ENCODE measurements at regions not wholly inside any gene's neighbourhood (a gene's known extent, or its start where the extent isn't known, plus 50 kb on each side); places are given as distances from the start of the nearest gene placed in this dataset.

GRCh38 chr13:70662231-70662940, 554.1 kb upstream of the KLHL1 start:
- DNase-seq (ENCODE audit: low read depth, low spot score), result no peak

GRCh38 chr13:70644052-70644451, 535.8 kb upstream of the KLHL1 start:
- DNase-seq (ENCODE audit: low read depth, low spot score), result no peak

- DNase-seq (ENCODE audit: low read depth, low spot score), result no peak
Observed at GRCh38 chr13:70634893-70635292, 526.6 kb upstream of the KLHL1 start.

DNA sequence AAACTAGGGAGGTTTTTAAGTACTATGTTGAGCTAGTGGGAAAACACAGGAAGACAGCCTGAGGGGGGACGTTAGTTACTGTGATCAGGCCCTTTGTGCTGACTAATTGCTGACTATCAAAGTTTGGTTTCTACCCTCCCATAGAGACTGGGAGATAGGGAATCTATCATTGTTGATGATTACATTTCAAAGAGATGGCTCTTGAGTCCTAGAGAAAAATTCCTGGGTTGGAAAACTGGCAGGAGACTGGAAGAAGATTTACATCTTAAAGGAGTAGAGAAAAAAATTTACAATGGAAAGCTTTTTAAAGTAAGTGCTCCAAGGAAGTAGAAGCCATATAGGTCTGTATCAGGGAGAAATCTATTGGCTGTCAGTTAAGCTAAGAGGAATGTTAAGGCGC, 522.0 kb upstream of the KLHL1 start:
- no peak for DNase-seq (ENCODE audit: low read depth, low spot score)

GRCh38 chr13:70623239-70623638, 515.0 kb upstream of the KLHL1 start:
- DNase-seq (ENCODE audit: low read depth, low spot score), result no peak

GRCh38 chr13:70622796-70623195, 514.5 kb upstream of the KLHL1 start:
- no peak for DNase-seq (ENCODE audit: low read depth, low spot score)

- DNase-seq (ENCODE audit: low read depth, low spot score), result no peak
Observed at GRCh38 chr13:70619936-70620335, 511.7 kb upstream of the KLHL1 start.

- no peak for DNase-seq (ENCODE audit: low read depth, low spot score)
Observed at GRCh38 chr13:70616847-70617246, 508.6 kb upstream of the KLHL1 start.

DNA sequence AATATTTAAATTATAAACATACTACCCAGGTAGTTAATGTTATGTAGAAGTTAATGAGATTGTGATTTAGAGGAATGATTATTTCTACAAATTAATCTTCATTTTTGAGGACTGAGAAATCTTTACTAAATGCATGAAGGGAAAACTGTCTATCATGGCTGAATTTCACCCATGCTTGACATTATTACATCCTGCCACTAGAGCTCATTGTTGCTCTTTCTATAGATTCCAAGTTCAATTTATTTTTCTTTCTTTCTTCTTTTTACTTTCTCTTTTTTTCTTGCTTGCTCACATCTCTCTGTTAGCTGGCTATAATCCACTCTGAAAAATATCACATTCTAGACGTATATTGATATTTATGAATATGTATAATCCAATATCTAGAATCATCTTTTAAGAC, 505.0 kb upstream of the KLHL1 start:
- no peak for DNase-seq (ENCODE audit: low read depth, low spot score)

DNA sequence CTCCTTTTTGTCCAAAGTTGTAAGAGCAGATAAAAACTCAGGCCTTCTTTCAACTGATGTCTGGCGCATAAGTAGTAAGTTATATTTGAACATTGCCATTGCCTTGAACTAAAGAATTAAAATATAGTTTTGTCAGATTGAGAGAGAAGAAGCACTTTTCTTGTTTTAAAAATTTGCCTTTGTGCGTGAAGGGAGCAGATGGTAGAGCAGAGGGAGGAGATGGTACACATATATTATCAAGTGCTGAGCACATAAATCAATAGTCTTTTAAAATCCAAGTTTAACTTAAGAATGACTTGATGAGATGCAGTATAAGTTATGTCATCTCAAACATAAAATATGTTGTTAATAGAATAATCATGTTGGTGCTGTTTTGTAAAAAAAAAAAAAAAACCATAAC, 504.6 kb upstream of the KLHL1 start:
- DNase-seq (ENCODE audit: low read depth, low spot score), result no peak

DNA sequence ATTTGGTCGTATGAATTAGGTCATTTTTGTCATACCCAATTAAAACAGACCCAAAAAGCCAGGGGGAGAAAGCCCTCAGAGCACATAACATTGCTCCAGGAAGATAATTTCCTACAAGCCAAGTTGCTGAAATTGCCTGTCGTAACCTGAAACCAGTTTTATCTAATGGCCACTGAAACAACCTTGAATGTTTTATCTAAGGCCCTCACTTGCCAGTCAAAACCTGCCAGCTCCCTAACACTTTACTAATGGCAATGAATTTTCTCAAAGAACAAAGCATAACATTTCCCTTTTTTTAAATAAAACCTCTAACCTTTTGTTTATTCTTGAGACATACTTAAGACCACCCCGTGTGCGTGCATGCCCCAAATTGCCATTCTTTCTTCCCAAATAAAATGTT, 496.2 kb upstream of the KLHL1 start:
- DNase-seq (ENCODE audit: low read depth, low spot score), result no peak

DNA sequence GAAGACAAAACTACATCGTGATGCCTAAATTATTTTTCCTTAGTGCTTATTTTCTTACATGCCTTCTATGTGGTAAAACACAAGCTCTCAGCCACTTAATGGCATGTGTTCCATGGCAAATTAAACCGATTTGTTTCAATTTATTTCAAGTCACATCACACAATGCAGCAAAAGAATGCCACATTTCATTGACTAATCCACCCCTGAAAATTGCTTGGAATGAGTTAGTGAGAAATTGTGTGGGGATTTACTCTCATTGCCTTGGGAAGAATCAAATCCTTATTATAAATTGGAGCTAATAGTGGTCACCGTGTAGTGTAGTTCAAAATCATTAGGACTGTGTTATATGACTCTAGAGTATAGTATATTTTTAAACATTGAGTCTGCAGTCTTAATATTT, 485.5 kb upstream of the KLHL1 start:
- no peak for DNase-seq (ENCODE audit: low read depth, low spot score)

- no peak for DNase-seq (ENCODE audit: low read depth, low spot score)
Observed at GRCh38 chr13:70585109-70585508, 476.9 kb upstream of the KLHL1 start.

DNA sequence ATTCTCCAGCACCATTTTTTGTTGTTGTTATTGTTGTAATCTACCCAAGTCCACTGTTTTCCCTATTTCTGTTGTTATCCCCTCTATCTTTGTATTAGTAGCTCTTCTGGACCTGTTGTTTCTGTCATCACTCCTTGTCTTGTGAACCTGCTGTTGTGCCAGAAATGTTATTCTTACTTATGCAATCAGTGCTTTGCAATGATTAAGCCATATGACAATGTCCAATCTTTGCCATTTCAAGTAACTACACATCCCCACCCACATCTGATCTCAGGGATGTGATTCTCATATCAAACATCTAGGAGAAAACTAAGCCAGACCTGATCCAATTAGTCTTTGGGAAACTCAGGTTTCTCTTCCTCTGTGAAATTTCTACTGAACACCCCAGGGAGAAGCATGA, 472.6 kb upstream of the KLHL1 start:
- DNase-seq (ENCODE audit: low read depth, low spot score), result no peak

DNA sequence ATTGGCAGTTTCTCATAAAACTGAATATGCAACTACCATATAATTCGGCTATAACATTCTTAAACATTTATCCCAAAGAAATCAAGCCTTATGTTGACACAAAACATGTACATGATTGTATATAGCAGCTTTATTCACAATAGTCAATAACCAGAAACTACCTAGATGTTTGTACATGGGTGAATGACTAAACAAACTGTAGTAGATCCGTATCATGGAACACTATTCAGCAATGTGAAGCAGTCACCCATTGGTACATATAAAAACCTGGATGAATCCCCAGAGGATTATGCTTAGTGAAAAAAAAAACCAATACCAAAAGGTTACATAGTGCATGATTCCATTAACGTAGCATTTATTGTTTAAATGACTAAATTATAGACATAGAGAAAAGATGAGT, 471.7 kb upstream of the KLHL1 start:
- DNase-seq (ENCODE audit: low read depth, low spot score), result no peak

DNA sequence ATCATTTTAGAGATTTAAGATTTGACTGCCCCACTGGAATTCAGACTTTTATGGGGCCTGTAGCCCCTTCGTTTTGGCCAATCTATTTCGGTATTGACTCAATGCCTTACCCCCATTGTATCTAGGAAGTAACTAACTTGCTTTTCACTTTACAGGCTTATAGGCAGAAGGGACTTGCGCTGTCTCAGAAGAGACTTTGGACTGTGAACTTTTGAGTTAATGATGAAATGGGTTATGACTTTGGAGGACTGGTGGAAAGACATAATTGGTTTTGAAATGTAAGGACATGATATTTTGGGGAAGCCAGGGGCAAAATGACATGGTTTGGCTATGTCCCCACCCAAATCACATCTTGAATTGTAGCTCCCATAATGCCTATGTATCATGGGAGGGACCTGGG, 463.0 kb upstream of the KLHL1 start:
- DNase-seq (ENCODE audit: low read depth, low spot score), result no peak

- no peak for DNase-seq (ENCODE audit: low read depth, low spot score)
Observed at GRCh38 chr13:70568571-70568970, 460.3 kb upstream of the KLHL1 start.

GRCh38 chr13:70544706-70545105, 436.5 kb upstream of the KLHL1 start:
- DNase-seq (ENCODE audit: low read depth, low spot score), result no peak

DNA sequence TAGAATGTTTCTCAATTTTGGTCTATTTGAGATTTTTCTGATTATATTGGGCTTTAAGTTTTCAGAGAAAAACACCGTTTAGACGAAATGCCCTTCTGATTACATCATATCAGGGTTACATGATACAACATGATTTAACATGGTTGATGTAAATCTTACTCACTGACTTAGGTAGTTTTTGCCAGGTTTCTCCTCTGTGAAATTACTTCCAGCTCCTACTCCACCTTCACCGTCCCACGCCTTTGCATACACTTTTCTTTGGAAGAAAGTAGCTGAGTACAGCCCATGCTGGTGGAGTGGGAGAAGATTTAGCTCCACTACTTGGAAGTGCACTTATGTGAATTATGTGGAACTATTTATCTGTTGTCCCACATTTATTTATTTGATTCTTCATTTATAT, 433.2 kb upstream of the KLHL1 start:
- no peak for DNase-seq (ENCODE audit: low read depth, low spot score)

- DNase-seq (ENCODE audit: low read depth, low spot score), result no peak
Observed at GRCh38 chr13:70534466-70534865, 426.2 kb upstream of the KLHL1 start.

- no peak for DNase-seq (ENCODE audit: low read depth, low spot score)
Observed at GRCh38 chr13:70529652-70530051, 421.4 kb upstream of the KLHL1 start.

GRCh38 chr13:70527599-70527998, 419.3 kb upstream of the KLHL1 start:
- no peak for DNase-seq (ENCODE audit: low read depth, low spot score)

- no peak for DNase-seq (ENCODE audit: low read depth, low spot score)
Observed at GRCh38 chr13:70523622-70524021, 415.4 kb upstream of the KLHL1 start.
